ENCODE measurements at regions not wholly inside any gene's neighbourhood (a gene's known extent, or its start where the extent isn't known, plus 50 kb on each side); places are given as distances from the start of the nearest gene placed in this dataset.

DNA sequence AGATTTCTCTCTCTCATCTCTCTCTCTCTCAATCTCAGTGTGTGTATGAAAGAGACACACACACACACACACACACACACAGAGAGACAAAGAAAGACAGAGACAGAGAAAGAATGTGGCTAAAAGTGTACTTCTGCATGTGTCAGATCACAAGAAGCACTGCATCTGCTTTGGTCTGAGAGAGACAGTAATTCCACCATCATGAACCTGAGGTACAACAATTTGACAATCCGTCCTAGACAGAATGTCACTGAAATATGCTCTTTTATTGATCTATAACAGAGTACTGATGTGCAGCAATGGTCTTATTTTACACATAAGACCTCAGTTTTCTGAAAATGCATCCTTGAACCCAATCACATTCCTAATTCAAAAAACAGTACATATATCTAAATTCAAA, 576.2 kb upstream of the SMIM31 start:
- no peak for TF ChIP-seq EZH2 (IDR thresholded peaks at IDR 0.05; ENCODE audit: borderline replicate concordance, insufficient read depth, low read length, poor library complexity, severe bottlenecking)
- TF ChIP-seq, protein P1, sequence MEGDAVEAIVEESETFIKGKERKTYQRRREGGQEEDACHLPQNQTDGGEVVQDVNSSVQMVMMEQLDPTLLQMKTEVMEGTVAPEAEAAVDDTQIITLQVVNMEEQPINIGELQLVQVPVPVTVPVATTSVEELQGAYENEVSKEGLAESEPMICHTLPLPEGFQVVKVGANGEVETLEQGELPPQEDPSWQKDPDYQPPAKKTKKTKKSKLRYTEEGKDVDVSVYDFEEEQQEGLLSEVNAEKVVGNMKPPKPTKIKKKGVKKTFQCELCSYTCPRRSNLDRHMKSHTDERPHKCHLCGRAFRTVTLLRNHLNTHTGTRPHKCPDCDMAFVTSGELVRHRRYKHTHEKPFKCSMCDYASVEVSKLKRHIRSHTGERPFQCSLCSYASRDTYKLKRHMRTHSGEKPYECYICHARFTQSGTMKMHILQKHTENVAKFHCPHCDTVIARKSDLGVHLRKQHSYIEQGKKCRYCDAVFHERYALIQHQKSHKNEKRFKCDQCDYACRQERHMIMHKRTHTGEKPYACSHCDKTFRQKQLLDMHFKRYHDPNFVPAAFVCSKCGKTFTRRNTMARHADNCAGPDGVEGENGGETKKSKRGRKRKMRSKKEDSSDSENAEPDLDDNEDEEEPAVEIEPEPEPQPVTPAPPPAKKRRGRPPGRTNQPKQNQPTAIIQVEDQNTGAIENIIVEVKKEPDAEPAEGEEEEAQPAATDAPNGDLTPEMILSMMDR (IDR thresholded peaks at IDR 0.05; ENCODE audit: poor library complexity, severe bottlenecking) = no peak
- peak; percentile 91 for TF ChIP-seq POLR2AphosphoS5 (IDR thresholded peaks at IDR 0.05)
- TF ChIP-seq, protein P2, sequence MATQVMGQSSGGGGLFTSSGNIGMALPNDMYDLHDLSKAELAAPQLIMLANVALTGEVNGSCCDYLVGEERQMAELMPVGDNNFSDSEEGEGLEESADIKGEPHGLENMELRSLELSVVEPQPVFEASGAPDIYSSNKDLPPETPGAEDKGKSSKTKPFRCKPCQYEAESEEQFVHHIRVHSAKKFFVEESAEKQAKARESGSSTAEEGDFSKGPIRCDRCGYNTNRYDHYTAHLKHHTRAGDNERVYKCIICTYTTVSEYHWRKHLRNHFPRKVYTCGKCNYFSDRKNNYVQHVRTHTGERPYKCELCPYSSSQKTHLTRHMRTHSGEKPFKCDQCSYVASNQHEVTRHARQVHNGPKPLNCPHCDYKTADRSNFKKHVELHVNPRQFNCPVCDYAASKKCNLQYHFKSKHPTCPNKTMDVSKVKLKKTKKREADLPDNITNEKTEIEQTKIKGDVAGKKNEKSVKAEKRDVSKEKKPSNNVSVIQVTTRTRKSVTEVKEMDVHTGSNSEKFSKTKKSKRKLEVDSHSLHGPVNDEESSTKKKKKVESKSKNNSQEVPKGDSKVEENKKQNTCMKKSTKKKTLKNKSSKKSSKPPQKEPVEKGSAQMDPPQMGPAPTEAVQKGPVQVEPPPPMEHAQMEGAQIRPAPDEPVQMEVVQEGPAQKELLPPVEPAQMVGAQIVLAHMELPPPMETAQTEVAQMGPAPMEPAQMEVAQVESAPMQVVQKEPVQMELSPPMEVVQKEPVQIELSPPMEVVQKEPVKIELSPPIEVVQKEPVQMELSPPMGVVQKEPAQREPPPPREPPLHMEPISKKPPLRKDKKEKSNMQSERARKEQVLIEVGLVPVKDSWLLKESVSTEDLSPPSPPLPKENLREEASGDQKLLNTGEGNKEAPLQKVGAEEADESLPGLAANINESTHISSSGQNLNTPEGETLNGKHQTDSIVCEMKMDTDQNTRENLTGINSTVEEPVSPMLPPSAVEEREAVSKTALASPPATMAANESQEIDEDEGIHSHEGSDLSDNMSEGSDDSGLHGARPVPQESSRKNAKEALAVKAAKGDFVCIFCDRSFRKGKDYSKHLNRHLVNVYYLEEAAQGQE (IDR thresholded peaks at IDR 0.05; ENCODE audit: borderline replicate concordance) = no peak
- peak; percentile 16 for TF ChIP-seq RAD21 (conservative IDR thresholded peaks at IDR 0.05)
